AG09309 (cell line): ENCODE measurements at regions not wholly inside any gene's neighbourhood (a gene's known extent, or its start where the extent isn't known, plus 50 kb on each side); places are given as distances from the start of the nearest gene placed in this dataset.
A peak's percentile ranks its signal among the peaks of the same experiment; 100 is the strongest.

ENCODE experiments used
- DNase-seq: peaks from one replicate; pipeline ENCODE4 v3.0.0-alpha.2; 2010; ENCODE audit warnings: low read depth
- H3K4me3 ChIP-seq: 2 replicates; pipeline ENCODE4 v1.5.1; 2011; ENCODE audit warnings: mild to moderate bottlenecking, low read depth, low read length, moderate library complexity; ENCODE audit not compliant: control insufficient read depth
- TF ChIP-seq, protein P1 (sequence below): IDR thresholded peaks from 2 replicates; pipeline ENCODE4 v1.5.1; 2011; ENCODE audit warnings: mild to moderate bottlenecking, low read depth, low read length, inconsistent platforms; ENCODE audit not compliant: insufficient read depth, control insufficient read depth; ENCODE audit errors: missing control alignments

DNA sequence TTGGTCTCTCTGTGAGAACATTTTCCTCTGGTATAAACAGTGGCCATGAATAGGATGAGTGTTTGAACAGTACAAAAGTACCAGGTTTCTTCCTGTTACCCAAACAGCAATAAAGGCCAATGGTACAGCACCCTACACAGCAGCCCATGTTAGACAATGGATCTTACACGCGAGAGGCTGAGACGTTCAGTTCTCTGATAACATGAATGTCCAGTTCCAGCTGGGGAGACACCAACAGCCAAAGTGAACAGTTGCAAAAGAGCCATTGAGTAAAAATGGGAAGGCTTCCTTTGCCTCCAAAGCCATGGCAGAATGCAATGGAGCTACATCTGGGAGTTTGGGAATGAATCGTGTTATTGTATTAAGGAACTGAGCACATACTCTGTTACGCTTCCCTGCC, 246.8 kb upstream of the SGK1 start:
- TF ChIP-seq, protein P1, sequence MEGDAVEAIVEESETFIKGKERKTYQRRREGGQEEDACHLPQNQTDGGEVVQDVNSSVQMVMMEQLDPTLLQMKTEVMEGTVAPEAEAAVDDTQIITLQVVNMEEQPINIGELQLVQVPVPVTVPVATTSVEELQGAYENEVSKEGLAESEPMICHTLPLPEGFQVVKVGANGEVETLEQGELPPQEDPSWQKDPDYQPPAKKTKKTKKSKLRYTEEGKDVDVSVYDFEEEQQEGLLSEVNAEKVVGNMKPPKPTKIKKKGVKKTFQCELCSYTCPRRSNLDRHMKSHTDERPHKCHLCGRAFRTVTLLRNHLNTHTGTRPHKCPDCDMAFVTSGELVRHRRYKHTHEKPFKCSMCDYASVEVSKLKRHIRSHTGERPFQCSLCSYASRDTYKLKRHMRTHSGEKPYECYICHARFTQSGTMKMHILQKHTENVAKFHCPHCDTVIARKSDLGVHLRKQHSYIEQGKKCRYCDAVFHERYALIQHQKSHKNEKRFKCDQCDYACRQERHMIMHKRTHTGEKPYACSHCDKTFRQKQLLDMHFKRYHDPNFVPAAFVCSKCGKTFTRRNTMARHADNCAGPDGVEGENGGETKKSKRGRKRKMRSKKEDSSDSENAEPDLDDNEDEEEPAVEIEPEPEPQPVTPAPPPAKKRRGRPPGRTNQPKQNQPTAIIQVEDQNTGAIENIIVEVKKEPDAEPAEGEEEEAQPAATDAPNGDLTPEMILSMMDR = no peak
- H3K4me3 ChIP-seq = no peak overlapping the region
- DNase-seq = no peak

DNA sequence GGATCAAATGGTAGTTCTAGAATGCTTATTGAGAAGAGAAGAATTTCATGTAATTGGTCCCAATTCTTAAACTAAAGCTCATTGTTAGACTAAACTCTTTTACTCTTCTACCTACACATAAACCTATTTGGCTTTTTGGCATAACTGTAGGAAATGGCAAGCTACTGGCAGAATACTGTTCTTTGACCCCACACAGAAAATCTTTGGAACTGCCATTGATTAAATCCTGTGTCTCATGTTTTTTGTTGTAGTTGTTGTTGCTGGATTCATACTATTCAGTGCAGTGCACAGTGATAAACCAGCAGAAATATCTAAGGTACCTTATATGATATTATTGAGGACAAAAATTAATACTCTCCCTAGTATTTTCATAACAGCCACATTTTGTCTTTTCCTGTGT, 242.1 kb upstream of the SGK1 start:
- no peak for DNase-seq
- H3K4me3 ChIP-seq = no peak overlapping the region
- TF ChIP-seq, protein P1 = no peak

DNA sequence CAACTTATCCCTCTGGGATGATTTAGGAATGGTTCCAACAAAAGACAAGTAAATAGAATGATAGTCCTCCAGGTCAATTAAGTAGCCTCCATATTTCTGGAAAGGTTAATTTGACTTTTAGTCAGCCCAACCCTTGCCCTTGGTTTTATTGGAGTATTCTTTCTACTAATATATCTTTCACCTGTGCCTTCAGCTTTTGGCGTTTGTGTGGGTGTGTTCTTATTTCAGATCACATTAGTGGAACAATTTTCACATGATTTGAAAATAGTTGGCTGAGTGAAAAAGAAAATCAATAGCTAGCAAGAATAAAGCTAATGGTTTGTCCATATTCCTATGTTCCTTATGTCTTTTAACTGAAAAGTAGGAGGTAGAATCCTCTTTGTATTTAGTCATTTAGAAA, 239.6 kb upstream of the SGK1 start:
- TF ChIP-seq, protein P1 = no peak
- no peak overlapping the region for H3K4me3 ChIP-seq
- DNase-seq = no peak

DNA sequence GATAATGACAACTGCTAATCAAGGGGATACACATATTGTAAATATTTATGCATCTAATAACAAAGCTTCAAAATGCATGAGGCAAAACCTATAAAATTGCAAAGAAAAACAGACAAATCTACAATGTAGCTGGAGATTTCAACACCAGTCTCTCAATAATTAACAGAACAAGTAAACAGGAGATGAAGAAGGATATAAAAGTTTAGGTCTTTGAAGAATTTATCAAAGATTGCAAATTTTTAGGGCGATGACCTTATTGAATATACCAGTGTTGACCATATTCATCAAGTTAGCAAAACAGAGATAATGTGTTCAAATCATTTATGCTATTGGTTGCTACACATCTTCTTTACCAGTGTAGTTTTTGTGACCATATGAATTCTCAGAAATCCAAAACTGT, 237.8 kb upstream of the SGK1 start:
- TF ChIP-seq, protein P1 = no peak
- no peak overlapping the region for H3K4me3 ChIP-seq
- no peak for DNase-seq

DNA sequence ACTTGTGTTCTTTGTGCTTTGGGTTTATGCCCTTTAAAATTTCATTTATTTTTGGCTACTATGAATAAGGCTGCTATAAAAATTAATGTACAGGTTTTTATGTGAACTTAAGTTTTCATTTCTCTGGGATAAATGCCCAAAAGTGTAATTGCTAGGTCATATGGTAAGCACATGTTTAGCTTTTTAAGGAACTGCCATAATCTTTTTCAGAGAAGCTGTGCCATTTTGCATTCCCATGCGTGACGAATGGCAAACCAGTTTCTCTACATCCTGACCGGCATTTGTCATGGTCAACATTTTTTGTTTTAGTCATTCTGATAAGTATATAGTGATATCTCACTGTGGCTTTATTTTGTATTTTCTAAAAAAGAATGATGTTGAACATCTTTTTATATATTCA, 236.0 kb upstream of the SGK1 start:
- TF ChIP-seq, protein P1 = no peak
- no peak for DNase-seq
- H3K4me3 ChIP-seq = no peak overlapping the region

DNA sequence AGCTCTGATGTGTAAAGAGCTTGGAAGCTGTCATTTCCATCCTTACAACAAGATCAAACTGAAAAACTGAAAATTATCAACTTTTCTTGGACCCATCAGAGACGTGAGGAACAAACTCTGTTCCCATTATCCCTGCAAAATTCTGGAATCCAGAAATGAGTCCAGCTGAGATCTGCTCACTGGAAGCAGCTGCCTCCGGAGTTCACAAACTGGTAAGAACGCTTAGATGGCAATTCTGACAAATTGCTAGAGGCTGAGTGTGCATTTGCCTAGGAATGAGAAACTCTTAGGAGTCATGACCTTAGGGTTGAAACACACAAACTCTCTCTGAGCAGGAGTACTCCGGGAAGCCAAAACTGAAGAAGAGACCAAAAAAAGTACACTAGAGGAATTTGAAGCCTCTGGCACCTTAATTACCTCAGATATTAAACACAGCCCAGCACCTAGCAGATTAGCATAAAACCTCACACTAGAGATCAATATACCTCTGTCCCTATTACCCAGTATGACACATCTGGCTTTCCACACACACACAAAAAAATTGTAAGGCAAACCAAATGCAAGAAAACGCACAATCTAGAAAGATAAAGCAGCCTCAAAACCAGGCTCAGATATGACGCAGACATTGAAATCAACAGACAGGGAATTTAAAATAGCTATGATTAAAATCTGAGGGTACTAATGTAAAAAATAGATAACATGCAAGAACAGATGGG, 233.5 kb upstream of the SGK1 start:
- TF ChIP-seq, protein P1 = no peak
- DNase-seq = peak; percentile 33
- no peak overlapping the region for H3K4me3 ChIP-seq
